GM23338 (cell line): ENCODE measurements at regions not wholly inside any gene's neighbourhood (a gene's known extent, or its start where the extent isn't known, plus 50 kb on each side); places are given as distances from the start of the nearest gene placed in this dataset.

Experiments
- EZH2 ChIP-seq: fragments of 200-600 bp; sonication (generic); IDR thresholded peaks from one replicate; pipeline ENCODE4 v1.8.0; 2017; ENCODE audit warnings: antibody characterized with exemption, mild to moderate bottlenecking, low read depth; ENCODE audit not compliant: unreplicated experiment
- EZH2phosphoT487 ChIP-seq: fragments of 200-600 bp; sonication (generic); IDR thresholded peaks from one replicate; pipeline ENCODE4 v1.8.1; 2018; ENCODE audit warnings: antibody characterized with exemption; ENCODE audit not compliant: unreplicated experiment
- POLR2AphosphoS5 ChIP-seq: IDR thresholded peaks from 2 replicates; pipeline ENCODE4 v1.6.1; 2016; ENCODE audit warnings: antibody characterized with exemption, low read depth
- STAT1 ChIP-seq: IDR thresholded peaks from one replicate; pipeline ENCODE4 v1.6.1; 2016; ENCODE audit warnings: antibody characterized with exemption; ENCODE audit not compliant: unreplicated experiment
- ZNF331 ChIP-seq: fragments of 250-450 bp; sonication (Bioruptor Pico); IDR thresholded peaks from 2 replicates; pipeline ENCODE4 v1.5.0; 2020; ENCODE audit warnings: low read depth, mild to moderate bottlenecking, moderate library complexity
- TF ChIP-seq, protein P1 (sequence below), 2 experiments: fragments of 200-600 bp in 1 of 2; sonication (generic) in 1 of 2; conservative IDR thresholded peaks; 2 replicates each; pipeline versions ENCODE4 v1.5.1 to v1.6.1; 2016 to 2017; ENCODE audit warnings: antibody characterized with exemption in 2 of 2, low read depth in 2 of 2, mild to moderate bottlenecking in 2 of 2, moderate library complexity in 1 of 2

- TF ChIP-seq, protein P1, sequence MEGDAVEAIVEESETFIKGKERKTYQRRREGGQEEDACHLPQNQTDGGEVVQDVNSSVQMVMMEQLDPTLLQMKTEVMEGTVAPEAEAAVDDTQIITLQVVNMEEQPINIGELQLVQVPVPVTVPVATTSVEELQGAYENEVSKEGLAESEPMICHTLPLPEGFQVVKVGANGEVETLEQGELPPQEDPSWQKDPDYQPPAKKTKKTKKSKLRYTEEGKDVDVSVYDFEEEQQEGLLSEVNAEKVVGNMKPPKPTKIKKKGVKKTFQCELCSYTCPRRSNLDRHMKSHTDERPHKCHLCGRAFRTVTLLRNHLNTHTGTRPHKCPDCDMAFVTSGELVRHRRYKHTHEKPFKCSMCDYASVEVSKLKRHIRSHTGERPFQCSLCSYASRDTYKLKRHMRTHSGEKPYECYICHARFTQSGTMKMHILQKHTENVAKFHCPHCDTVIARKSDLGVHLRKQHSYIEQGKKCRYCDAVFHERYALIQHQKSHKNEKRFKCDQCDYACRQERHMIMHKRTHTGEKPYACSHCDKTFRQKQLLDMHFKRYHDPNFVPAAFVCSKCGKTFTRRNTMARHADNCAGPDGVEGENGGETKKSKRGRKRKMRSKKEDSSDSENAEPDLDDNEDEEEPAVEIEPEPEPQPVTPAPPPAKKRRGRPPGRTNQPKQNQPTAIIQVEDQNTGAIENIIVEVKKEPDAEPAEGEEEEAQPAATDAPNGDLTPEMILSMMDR (conservative IDR thresholded peaks at IDR 0.05; ENCODE audit: low read depth in 2 of 2), result no peak
- TF ChIP-seq EZH2 (no peak), ZNF331 (CRISPR knock-in tag) (no peak), POLR2AphosphoS5 (no peak), EZH2phosphoT487 (no peak), STAT1 (no peak)
Measured at GRCh38 chr2:144280009-144280408, 239.9 kb downstream of the ZEB2 start.
